ENCODE measurements at regions not wholly inside any gene's neighbourhood (a gene's known extent, or its start where the extent isn't known, plus 50 kb on each side); places are given as distances from the start of the nearest gene placed in this dataset.
"Not testable (repeated sequence)": the region's sequence is repeated elsewhere in the genome, so short reads cannot be mapped to it uniquely, and the experiment has no call there.

DNA sequence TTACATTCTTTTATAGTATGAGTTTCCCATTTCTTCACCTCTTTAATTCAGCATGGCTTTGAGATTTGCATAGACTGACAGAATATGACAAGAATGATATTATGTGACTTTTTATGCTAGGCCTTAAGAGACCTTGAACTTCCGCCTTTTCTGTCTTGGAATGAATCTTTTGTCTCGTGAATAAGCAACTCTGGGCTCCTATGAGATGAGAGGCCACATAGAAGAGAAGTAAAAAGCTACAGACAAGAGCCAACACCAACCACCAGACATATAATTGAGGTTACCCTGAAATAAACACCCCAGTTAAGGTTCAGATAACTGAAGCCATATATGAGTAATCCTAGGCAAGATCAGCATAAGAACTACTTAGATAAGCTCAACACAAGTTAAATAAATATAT is 600.8 kb downstream of the MEI4 start:
- Histone ChIP-seq H3K9me3 (ENCODE audit: control insufficient read depth, insufficient read depth, low read depth, low read length) (no peaks in the 10 kb centered on the region), H3K4me1 (ENCODE audit: control insufficient read depth, extremely low read depth, insufficient read depth, low read length) (no peaks in the 10 kb centered on the region), H3K9ac (ENCODE audit: insufficient read depth, low read length) (no peak overlapping the region), H4K20me1 (ENCODE audit: control insufficient read depth, extremely low read depth, insufficient read depth, low read length) (no peaks in the 10 kb centered on the region), H3K27ac (ENCODE audit: insufficient read depth, low read length) (no peak overlapping the region), H3K4me3 (replicated peaks in 1 of 4; ENCODE audit: control extremely low read depth in 1 of 4, insufficient read depth in 1 of 4, low read depth in 3 of 4, low read length in 4 of 4) (no peak overlapping the region), H3K27me3 (ENCODE audit: control insufficient read depth, insufficient read depth, low read length) (no peaks in the 10 kb centered on the region), H2AFZ (ENCODE audit: low read length) (no peak overlapping the region), H3K4me2 (ENCODE audit: extremely low read depth, insufficient read depth, low read length) (no peak overlapping the region), H3K36me3 (ENCODE audit: control insufficient read depth, insufficient read depth, low read length) (no peaks in the 10 kb centered on the region), H3K79me2 (ENCODE audit: control insufficient read depth, insufficient read depth, low read length) (no peaks in the 10 kb centered on the region)
- DNase-seq (ENCODE audit: low read depth in 2 of 2) = peak in 1 of 2 donors; percentile 1
- TF ChIP-seq, protein P1, sequence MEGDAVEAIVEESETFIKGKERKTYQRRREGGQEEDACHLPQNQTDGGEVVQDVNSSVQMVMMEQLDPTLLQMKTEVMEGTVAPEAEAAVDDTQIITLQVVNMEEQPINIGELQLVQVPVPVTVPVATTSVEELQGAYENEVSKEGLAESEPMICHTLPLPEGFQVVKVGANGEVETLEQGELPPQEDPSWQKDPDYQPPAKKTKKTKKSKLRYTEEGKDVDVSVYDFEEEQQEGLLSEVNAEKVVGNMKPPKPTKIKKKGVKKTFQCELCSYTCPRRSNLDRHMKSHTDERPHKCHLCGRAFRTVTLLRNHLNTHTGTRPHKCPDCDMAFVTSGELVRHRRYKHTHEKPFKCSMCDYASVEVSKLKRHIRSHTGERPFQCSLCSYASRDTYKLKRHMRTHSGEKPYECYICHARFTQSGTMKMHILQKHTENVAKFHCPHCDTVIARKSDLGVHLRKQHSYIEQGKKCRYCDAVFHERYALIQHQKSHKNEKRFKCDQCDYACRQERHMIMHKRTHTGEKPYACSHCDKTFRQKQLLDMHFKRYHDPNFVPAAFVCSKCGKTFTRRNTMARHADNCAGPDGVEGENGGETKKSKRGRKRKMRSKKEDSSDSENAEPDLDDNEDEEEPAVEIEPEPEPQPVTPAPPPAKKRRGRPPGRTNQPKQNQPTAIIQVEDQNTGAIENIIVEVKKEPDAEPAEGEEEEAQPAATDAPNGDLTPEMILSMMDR (conservative IDR thresholded peaks at IDR 0.05 in 1 of 2, IDR thresholded peaks at IDR 0.05 in 1 of 2; ENCODE audit: low read depth in 1 of 2, low read length in 2 of 2) = no peak
- TF ChIP-seq EZH2 (IDR thresholded peaks at IDR 0.05; ENCODE audit: low read length, missing control alignments) = no peak

DNA sequence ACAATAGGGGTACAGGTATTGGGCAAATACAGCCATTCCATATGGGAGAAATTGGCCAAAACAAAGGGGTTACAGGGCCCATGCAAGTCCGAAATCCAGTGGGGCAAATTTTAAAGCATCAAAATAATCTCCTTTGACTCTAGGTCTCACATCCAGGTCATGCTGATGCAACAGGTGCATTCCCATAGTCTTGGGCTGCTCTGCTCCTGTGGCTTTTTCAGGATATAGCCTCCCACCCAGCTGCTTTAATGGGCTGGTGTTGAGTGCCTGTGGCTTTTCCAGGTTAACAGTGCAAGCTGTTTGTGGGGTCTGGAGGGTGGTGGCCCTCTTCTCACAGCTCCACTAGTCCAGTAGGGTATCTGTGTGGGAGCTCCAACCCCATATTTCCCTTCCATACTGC is 607.1 kb downstream of the MEI4 start:
- Histone ChIP-seq H3K36me3 (ENCODE audit: control insufficient read depth, insufficient read depth, low read length) (no peaks in the 10 kb centered on the region), H4K20me1 (ENCODE audit: control insufficient read depth, extremely low read depth, insufficient read depth, low read length) (no peaks in the 10 kb centered on the region), H3K4me3 (replicated peaks in 1 of 4; ENCODE audit: control extremely low read depth in 1 of 4, insufficient read depth in 1 of 4, low read depth in 3 of 4, low read length in 4 of 4) (no peak overlapping the region), H3K9me3 (ENCODE audit: control insufficient read depth, insufficient read depth, low read depth, low read length) (no peaks in the 10 kb centered on the region), H3K27ac (ENCODE audit: insufficient read depth, low read length) (no peak overlapping the region), H3K79me2 (ENCODE audit: control insufficient read depth, insufficient read depth, low read length) (no peaks in the 10 kb centered on the region), H2AFZ (ENCODE audit: low read length) (no peak overlapping the region), H3K4me1 (ENCODE audit: control insufficient read depth, extremely low read depth, insufficient read depth, low read length) (no peaks in the 10 kb centered on the region), H3K27me3 (ENCODE audit: control insufficient read depth, insufficient read depth, low read length) (no peaks in the 10 kb centered on the region), H3K4me2 (ENCODE audit: extremely low read depth, insufficient read depth, low read length) (no peak overlapping the region), H3K9ac (ENCODE audit: insufficient read depth, low read length) (no peak overlapping the region)
- no peak for DNase-seq (ENCODE audit: low read depth in 2 of 2)
- TF ChIP-seq, protein P1 (conservative IDR thresholded peaks at IDR 0.05 in 1 of 2, IDR thresholded peaks at IDR 0.05 in 1 of 2; ENCODE audit: low read depth in 1 of 2, low read length in 2 of 2) = no peak
- no peak for TF ChIP-seq EZH2 (IDR thresholded peaks at IDR 0.05; ENCODE audit: low read length, missing control alignments)

DNA sequence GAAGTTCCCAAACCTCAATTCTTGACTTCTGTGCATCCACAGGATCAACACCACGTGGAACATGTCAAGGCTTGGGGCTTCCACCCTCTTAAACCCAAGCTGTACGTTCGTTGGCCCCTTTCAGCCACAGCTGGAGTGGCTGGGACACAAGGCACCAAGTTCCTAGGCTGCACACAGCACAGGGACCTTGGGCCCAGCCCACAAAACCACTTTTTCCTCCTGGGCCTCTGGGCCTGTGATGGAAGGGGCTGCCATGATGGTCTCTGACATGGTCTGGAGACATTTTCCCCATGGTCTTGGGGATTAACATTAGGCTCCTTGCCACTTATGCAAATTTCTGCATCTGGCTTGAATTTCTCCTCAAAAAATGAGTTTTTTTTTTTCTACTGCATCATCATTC is 606.9 kb upstream of the IRAK1BP1 start:
- not testable (repeated sequence) for DNase-seq (ENCODE audit: low read depth in 2 of 2); H3K4me3 ChIP-seq (replicated peaks in 1 of 4; ENCODE audit: control extremely low read depth in 1 of 4, insufficient read depth in 1 of 4, low read depth in 3 of 4, low read length in 4 of 4); H3K4me2 ChIP-seq (ENCODE audit: extremely low read depth, insufficient read depth, low read length); H3K79me2 ChIP-seq (ENCODE audit: control insufficient read depth, insufficient read depth, low read length); H3K27ac ChIP-seq (ENCODE audit: insufficient read depth, low read length); H3K4me1 ChIP-seq (ENCODE audit: control insufficient read depth, extremely low read depth, insufficient read depth, low read length); H3K27me3 ChIP-seq (ENCODE audit: control insufficient read depth, insufficient read depth, low read length); H2AFZ ChIP-seq (ENCODE audit: low read length); H3K36me3 ChIP-seq (ENCODE audit: control insufficient read depth, insufficient read depth, low read length); H3K9ac ChIP-seq (ENCODE audit: insufficient read depth, low read length); H3K9me3 ChIP-seq (ENCODE audit: control insufficient read depth, insufficient read depth, low read depth, low read length); H4K20me1 ChIP-seq (ENCODE audit: control insufficient read depth, extremely low read depth, insufficient read depth, low read length)

All from fibroblast of lung (primary cell).